CD14-positive monocyte (primary cell): ENCODE measurements at regions not wholly inside any gene's neighbourhood (a gene's known extent, or its start where the extent isn't known, plus 50 kb on each side); places are given as distances from the start of the nearest gene placed in this dataset.

Experiments used
- DNase-seq, 3 donors: peaks; one replicate each; pipeline ENCODE4 v3.0.0-alpha.2; 2011 to 2022
- H2AFZ ChIP-seq: 2 replicates; pipeline ENCODE4 v1.6.0; 2012; ENCODE audit warnings: mild to moderate bottlenecking, low read depth, low read length, inconsistent platforms; ENCODE audit not compliant: insufficient read depth, poor library complexity, severe bottlenecking
- H3K27ac ChIP-seq, 2 donors: 1 replicate in 1 of 2; 2 replicates in 1 of 2; pipeline ENCODE4 v1.5.1; 2012 to 2013; ENCODE audit warnings: low read length in 2 of 2, control low read depth in 1 of 2, inconsistent platforms in 1 of 2, low read depth in 1 of 2, mild to moderate bottlenecking in 1 of 2
- H3K27me3 ChIP-seq, 2 donors: one replicate each; pipeline versions ENCODE4 v1.6.0 to v1.6.1; 2011 to 2013; ENCODE audit warnings: low read length in 2 of 2; ENCODE audit not compliant: control insufficient read depth in 2 of 2, insufficient read depth in 2 of 2
- H3K36me3 ChIP-seq, 2 donors: replicated peaks in 1 of 2; 1 replicate in 1 of 2; 2 replicates in 1 of 2; pipeline versions ENCODE4 v1.5.1 to v1.6.1; 2012 to 2013; ENCODE audit warnings: low read length in 2 of 2, control low read depth in 1 of 2, inconsistent platforms in 1 of 2, mild to moderate bottlenecking in 1 of 2; ENCODE audit not compliant: insufficient read depth in 2 of 2, control insufficient read depth in 1 of 2
- H3K4me1 ChIP-seq, 2 donors: 1 replicate in 1 of 2; 2 replicates in 1 of 2; pipeline versions ENCODE4 v1.5.1 to v1.6.1; 2012 to 2013; ENCODE audit warnings: low read length in 2 of 2, control low read depth in 1 of 2, inconsistent platforms in 1 of 2, mild to moderate bottlenecking in 1 of 2, moderate library complexity in 1 of 2; ENCODE audit not compliant: insufficient read depth in 2 of 2, control insufficient read depth in 1 of 2
- H3K4me2 ChIP-seq: replicated peaks from 2 replicates; pipeline ENCODE3; 2012; ENCODE audit warnings: low read length, moderate library complexity, mild to moderate bottlenecking; ENCODE audit not compliant: poor library complexity, severe bottlenecking; ENCODE audit errors: extremely low read depth
- H3K4me3 ChIP-seq, 3 experiments: fragments of 200-600 bp in 1 of 3; sonication (generic) in 1 of 3; replicated peaks in 1 of 3; 1 replicate in 2 of 3; 2 replicates in 1 of 3; pipeline ENCODE4 v1.5.1; 2011 to 2013; ENCODE audit warnings: low read length in 3 of 3, mild to moderate bottlenecking in 3 of 3, control low read depth in 2 of 3, low read depth in 2 of 3, inconsistent platforms in 1 of 3, moderate library complexity in 1 of 3
- H3K79me2 ChIP-seq: 2 replicates; pipeline ENCODE4 v1.6.0; 2012; ENCODE audit warnings: mild to moderate bottlenecking, control low read depth, inconsistent platforms, low read length, moderate library complexity; ENCODE audit not compliant: insufficient read depth
- H3K9ac ChIP-seq: 2 replicates; pipeline ENCODE4 v1.6.0; 2017; ENCODE audit warnings: low read length, mild to moderate bottlenecking; ENCODE audit not compliant: insufficient read depth, poor library complexity, severe bottlenecking
- H3K9me3 ChIP-seq, 2 donors: replicated peaks in 1 of 2; 1 replicate in 1 of 2; 2 replicates in 1 of 2; pipeline versions ENCODE4 v1.5.1 to v1.6.1; 2012 to 2013; ENCODE audit warnings: low read length in 2 of 2, control low read depth in 1 of 2; ENCODE audit not compliant: control insufficient read depth in 1 of 2, insufficient read depth in 1 of 2
- H4K20me1 ChIP-seq: 2 replicates; pipeline ENCODE4 v1.6.0; 2012; ENCODE audit warnings: mild to moderate bottlenecking, low read length, control low read depth, moderate library complexity; ENCODE audit not compliant: insufficient read depth
- H3K27ac Mint-ChIP-seq, 7 donors: one replicate each; pipeline ENCODE4 v1.8.0; 2020; ENCODE audit warnings: mild to moderate bottlenecking in 7 of 7, mixed read lengths in 7 of 7, moderate library complexity in 6 of 7, inconsistent platforms in 2 of 7
- H3K27me3 Mint-ChIP-seq, 3 donors: one replicate each; pipeline ENCODE4 v1.8.0; 2021 to 2022; ENCODE audit warnings: low read depth in 3 of 3, mild to moderate bottlenecking in 3 of 3, mixed read lengths in 3 of 3, moderate library complexity in 3 of 3, inconsistent platforms in 1 of 3
- H3K36me3 Mint-ChIP-seq, 2 donors: one replicate each; pipeline ENCODE4 v1.8.0; 2020; ENCODE audit warnings: mixed read lengths in 2 of 2, inconsistent platforms in 1 of 2, mild to moderate bottlenecking in 1 of 2
- H3K4me1 Mint-ChIP-seq: one replicate; pipeline ENCODE4 v1.8.0; 2020; ENCODE audit warnings: mild to moderate bottlenecking, mixed read lengths
- H3K4me3 Mint-ChIP-seq, 2 donors: one replicate each; pipeline ENCODE4 v1.8.0; 2020; ENCODE audit warnings: mild to moderate bottlenecking in 2 of 2, mixed read lengths in 2 of 2, moderate library complexity in 1 of 2
- H3K9me3 Mint-ChIP-seq, 7 donors: one replicate each; pipeline ENCODE4 v1.8.0; 2020 to 2022; ENCODE audit warnings: mixed read lengths in 7 of 7, mild to moderate bottlenecking in 6 of 7, moderate library complexity in 6 of 7, inconsistent platforms in 2 of 7
- WGBS: methylation state at CpG from one replicate; pipeline ENCODE4 v1.1.5; 2013; ENCODE audit warnings: missing lambda C conversion rate; ENCODE audit not compliant: insufficient coverage; 5-methylcytosine and 5-hydroxymethylcytosine counted together
- intact Hi-C, 2 donors: fragments of 100-400 bp; cut with micrococcal nuclease; formaldehyde crosslinking; loops; one replicate each; pipeline versions ENCODE4 v1.15.0 to v1.15.1; 2023
- TF ChIP-seq, protein P1 (sequence below): fragments of 200-600 bp; IDR thresholded peaks from one replicate; pipeline ENCODE4 v1.8.0; 2022; ENCODE audit warnings: antibody characterized with exemption, mild to moderate bottlenecking

DNA sequence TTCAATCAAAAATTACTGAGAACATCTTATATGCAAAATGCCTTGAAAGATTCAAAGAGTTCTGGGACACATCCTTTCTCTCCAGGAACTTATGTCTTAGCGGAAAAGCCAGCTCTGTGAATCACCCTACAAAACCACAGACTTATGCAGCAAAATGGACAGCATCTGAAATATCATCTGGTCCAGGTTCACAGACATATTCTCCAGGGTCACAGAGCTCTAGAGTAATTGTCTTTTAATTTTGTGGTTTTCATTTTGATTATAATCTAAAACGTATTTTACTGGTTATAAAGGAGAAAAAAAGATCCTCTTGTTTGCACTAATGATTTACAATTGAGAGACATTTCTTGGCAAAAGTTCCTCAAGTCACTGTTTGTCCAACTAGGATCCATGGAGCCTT is 246.2 kb downstream of the MSRB3 start:
- no CpG with 5 or more reads among the region's 2 CpGs for WGBS
- Histone ChIP-seq H3K4me2 (no peak overlapping the region), H3K4me3 (no peak overlapping the region)

DNA sequence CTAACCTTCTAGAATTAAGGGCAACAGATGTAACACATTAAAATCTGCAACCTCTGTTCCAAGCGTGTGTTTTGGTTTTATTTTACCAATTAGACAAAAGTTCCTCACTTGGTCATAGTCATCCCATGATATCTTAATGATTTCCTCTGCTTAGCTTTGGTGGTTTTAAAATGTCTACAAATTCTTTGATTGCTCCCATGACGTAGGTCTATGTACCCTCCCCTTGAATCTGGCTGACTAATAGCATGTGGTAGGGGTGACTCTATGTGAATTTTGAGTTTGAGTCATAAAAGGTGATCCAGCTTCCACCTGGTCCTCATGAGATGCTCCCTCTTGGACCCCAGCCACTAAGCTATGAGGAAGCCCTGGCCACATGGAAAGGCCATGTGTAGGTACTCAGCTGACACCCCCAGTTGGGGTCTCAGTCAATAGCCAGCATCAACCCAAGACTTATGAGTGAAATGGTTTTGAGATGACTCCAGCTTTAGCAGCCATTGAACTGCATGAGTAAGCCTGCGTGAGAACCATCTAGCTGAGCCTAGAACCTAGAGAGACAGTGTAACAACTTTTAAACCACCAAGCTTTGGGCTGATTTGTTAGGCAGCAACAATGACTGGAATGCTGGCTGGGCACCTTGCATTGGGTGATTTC is 247.1 kb downstream of the MSRB3 start:
- Mint-ChIP-seq H3K36me3 (no peaks in the 10 kb centered on the region), H3K4me1 (no peaks in the 10 kb centered on the region), H3K27me3 (peaks cover 0 to 2% (median 2%) of the 10 kb centered on the region in 3 donors), H3K4me3 (no peak overlapping the region), H3K27ac (no peak overlapping the region), H3K9me3 (peaks cover 2 to 14% (median 5%) of the 10 kb centered on the region in 7 donors)
- Histone ChIP-seq H3K79me2 (no peaks in the 10 kb centered on the region), H3K4me2 (no peak overlapping the region), H3K9ac (no peak overlapping the region), H2AFZ (no peak overlapping the region), H3K4me3 (no peak overlapping the region), H3K27ac (no peak overlapping the region), H4K20me1 (no peaks in the 10 kb centered on the region), H3K36me3 (no peaks in the 10 kb centered on the region), H3K9me3 (peaks cover 0 to 4% of the 10 kb centered on the region in 2 donors), H3K27me3 (no peaks in the 10 kb centered on the region), H3K4me1 (no peaks in the 10 kb centered on the region)
- 100% methylated on average over 1 of the region's 3 CpGs for WGBS
- intact Hi-C loops: no loop called here
- TF ChIP-seq, protein P1, sequence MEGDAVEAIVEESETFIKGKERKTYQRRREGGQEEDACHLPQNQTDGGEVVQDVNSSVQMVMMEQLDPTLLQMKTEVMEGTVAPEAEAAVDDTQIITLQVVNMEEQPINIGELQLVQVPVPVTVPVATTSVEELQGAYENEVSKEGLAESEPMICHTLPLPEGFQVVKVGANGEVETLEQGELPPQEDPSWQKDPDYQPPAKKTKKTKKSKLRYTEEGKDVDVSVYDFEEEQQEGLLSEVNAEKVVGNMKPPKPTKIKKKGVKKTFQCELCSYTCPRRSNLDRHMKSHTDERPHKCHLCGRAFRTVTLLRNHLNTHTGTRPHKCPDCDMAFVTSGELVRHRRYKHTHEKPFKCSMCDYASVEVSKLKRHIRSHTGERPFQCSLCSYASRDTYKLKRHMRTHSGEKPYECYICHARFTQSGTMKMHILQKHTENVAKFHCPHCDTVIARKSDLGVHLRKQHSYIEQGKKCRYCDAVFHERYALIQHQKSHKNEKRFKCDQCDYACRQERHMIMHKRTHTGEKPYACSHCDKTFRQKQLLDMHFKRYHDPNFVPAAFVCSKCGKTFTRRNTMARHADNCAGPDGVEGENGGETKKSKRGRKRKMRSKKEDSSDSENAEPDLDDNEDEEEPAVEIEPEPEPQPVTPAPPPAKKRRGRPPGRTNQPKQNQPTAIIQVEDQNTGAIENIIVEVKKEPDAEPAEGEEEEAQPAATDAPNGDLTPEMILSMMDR: no peak
- no peak for DNase-seq

More for the DNA sequence above, 246.2 kb downstream of the MSRB3 start:
- H3K4me1 ChIP-seq: no peaks in the 10 kb centered on the region
- H3K36me3 ChIP-seq: no peaks in the 10 kb centered on the region
- H4K20me1 ChIP-seq: no peaks in the 10 kb centered on the region
- Mint-ChIP-seq H3K4me3 (no peak overlapping the region), H3K4me1 (no peaks in the 10 kb centered on the region), H3K9me3 (peaks cover 2 to 10% (median 5%) of the 10 kb centered on the region in 7 donors), H3K27ac (no peak overlapping the region), H3K36me3 (no peaks in the 10 kb centered on the region), H3K27me3 (peaks cover 0 to 2% (median 2%) of the 10 kb centered on the region in 3 donors)
- TF ChIP-seq, protein P1: no peak
- no peak overlapping the region for H2AFZ ChIP-seq
- no peak for DNase-seq
- H3K79me2 ChIP-seq: no peaks in the 10 kb centered on the region
- H3K27ac ChIP-seq: no peak overlapping the region
- intact Hi-C loops: no loop called here
- no peaks in the 10 kb centered on the region for H3K27me3 ChIP-seq
- peaks cover 0 to 4% of the 10 kb centered on the region in 2 donors for H3K9me3 ChIP-seq
- no peak overlapping the region for H3K9ac ChIP-seq
